Endothelial cell (in vitro differentiated cells): ENCODE measurements at regions not wholly inside any gene's neighbourhood (a gene's known extent, or its start where the extent isn't known, plus 50 kb on each side); places are given as distances from the start of the nearest gene placed in this dataset.

Source experiments
- DNase-seq: peaks from one replicate; pipeline ENCODE4 v3.0.0; 2021; ENCODE audit warnings: low spot score
- H3K27ac Mint-ChIP-seq: one replicate; pipeline ENCODE4 v1.8.0; 2021; ENCODE audit warnings: mixed read lengths, inconsistent platforms; ENCODE audit not compliant: unreplicated experiment
- H3K27me3 Mint-ChIP-seq: one replicate; pipeline ENCODE4 v1.8.0; 2021; ENCODE audit warnings: mild to moderate bottlenecking, moderate library complexity, mixed read lengths, inconsistent platforms; ENCODE audit not compliant: unreplicated experiment
- H3K36me3 Mint-ChIP-seq: one replicate; pipeline ENCODE4 v1.8.0; 2021; ENCODE audit warnings: mild to moderate bottlenecking, low read depth, mixed read lengths, inconsistent platforms; ENCODE audit not compliant: unreplicated experiment
- H3K4me1 Mint-ChIP-seq: one replicate; pipeline ENCODE4 v1.8.0; 2021; ENCODE audit warnings: mild to moderate bottlenecking, mixed read lengths, inconsistent platforms; ENCODE audit not compliant: unreplicated experiment
- H3K4me3 Mint-ChIP-seq: one replicate; pipeline ENCODE4 v1.8.0; 2021; ENCODE audit warnings: mild to moderate bottlenecking, mixed read lengths, inconsistent platforms; ENCODE audit not compliant: unreplicated experiment
- H3K9me3 Mint-ChIP-seq: one replicate; pipeline ENCODE4 v1.8.0; 2021; ENCODE audit warnings: mixed read lengths, inconsistent platforms; ENCODE audit not compliant: unreplicated experiment
- CTCF ChIP-seq: fragments of 200-600 bp; sonication (generic); IDR thresholded peaks from one replicate; pipeline ENCODE4 v1.5.0; 2021; ENCODE audit warnings: antibody characterized with exemption; ENCODE audit not compliant: unreplicated experiment

- Mint-ChIP-seq H3K27ac (no peak overlapping the region), H3K36me3 (no peaks in the 10 kb centered on the region), H3K4me3 (no peak overlapping the region), H3K27me3 (no peaks in the 10 kb centered on the region), H3K4me1 (no peaks in the 10 kb centered on the region), H3K9me3 (no peaks in the 10 kb centered on the region)
- no peak for DNase-seq
- TF ChIP-seq CTCF: no peak
Measured at GRCh38 chr9:86555661-86556060, 201.5 kb upstream of the TUT7 start.

DNA sequence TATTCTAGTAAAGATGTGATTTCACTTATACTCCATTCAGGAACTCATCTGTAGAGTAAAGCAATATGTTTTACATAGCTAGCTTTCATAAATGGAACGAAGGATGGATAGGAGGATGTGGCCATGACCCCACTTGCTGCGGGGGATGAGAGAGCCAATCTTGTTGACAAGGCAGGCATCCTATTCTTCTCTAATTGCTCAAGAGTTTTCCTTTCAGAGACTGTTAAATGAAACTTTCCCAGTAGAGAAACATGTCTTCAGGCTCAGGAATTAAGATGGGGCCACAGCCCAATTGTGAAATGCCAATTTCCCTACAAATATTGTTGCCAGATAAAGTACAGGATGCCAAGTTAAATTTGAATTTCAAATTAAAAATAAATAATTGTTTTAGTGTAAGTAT lies 196.2 kb upstream of the TUT7 start:
- no peak overlapping the region for H3K4me3 Mint-ChIP-seq
- TF ChIP-seq CTCF: no peak
- peaks cover 3% of the 10 kb centered on the region for H3K4me1 Mint-ChIP-seq
- peaks cover 3% of the 10 kb centered on the region for H3K27me3 Mint-ChIP-seq
- H3K9me3 Mint-ChIP-seq: no peaks in the 10 kb centered on the region
- DNase-seq: no peak
- no peaks in the 10 kb centered on the region for H3K36me3 Mint-ChIP-seq
- no peak overlapping the region for H3K27ac Mint-ChIP-seq

- no peak for DNase-seq
- Mint-ChIP-seq H3K9me3 (no peaks in the 10 kb centered on the region), H3K4me1 (peaks cover 3% of the 10 kb centered on the region), H3K27me3 (peaks cover 3% of the 10 kb centered on the region), H3K4me3 (no peak overlapping the region), H3K27ac (no peak overlapping the region), H3K36me3 (no peaks in the 10 kb centered on the region)
- TF ChIP-seq CTCF: no peak
Measured at GRCh38 chr9:86549920-86550319, 195.7 kb upstream of the TUT7 start.

- Mint-ChIP-seq H3K4me3 (no peak overlapping the region), H3K9me3 (no peaks in the 10 kb centered on the region), H3K36me3 (no peaks in the 10 kb centered on the region), H3K27me3 (peaks cover 3% of the 10 kb centered on the region), H3K27ac (no peak overlapping the region), H3K4me1 (peaks cover 3% of the 10 kb centered on the region)
- no peak for TF ChIP-seq CTCF
- DNase-seq: no peak
Measured at GRCh38 chr9:86549401-86549811, 195.2 kb upstream of the TUT7 start.

DNA sequence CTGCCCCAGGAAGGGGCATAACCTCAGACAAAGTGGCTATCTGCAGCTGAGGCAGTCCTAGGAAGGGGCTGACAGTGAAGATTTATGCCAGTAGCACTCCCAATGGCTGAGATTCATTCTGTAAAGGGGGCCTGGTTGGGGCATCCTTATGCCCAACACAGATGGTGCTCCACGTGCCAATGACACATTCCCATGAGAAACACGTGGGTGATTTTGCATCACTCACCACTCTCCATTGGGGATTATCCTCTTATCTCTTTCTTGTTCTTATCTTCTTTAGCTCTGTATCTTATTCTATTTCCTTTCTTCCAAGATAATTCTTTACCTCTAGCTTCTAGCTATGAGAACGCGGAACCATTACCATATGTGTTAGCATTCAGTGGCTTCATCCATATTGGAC lies 194.0 kb upstream of the TUT7 start:
- DNase-seq: no peak
- peaks cover 3% of the 10 kb centered on the region for H3K27me3 Mint-ChIP-seq
- no peak for TF ChIP-seq CTCF
- H3K9me3 Mint-ChIP-seq: no peaks in the 10 kb centered on the region
- no peaks in the 10 kb centered on the region for H3K36me3 Mint-ChIP-seq
- H3K27ac Mint-ChIP-seq: no peak overlapping the region
- no peak overlapping the region for H3K4me3 Mint-ChIP-seq
- H3K4me1 Mint-ChIP-seq: peaks cover 3% of the 10 kb centered on the region
